Hippocampal formation (tissue), 2 donors: ENCODE measurements at regions not wholly inside any gene's neighbourhood (a gene's known extent, or its start where the extent isn't known, plus 50 kb on each side); places are given as distances from the start of the nearest gene placed in this dataset.

Experiments
- DNase-seq, 2 donors: peaks; one replicate each; lab custom pipeline; 2025; lab: John Stamatoyannopoulos, UW

DNA sequence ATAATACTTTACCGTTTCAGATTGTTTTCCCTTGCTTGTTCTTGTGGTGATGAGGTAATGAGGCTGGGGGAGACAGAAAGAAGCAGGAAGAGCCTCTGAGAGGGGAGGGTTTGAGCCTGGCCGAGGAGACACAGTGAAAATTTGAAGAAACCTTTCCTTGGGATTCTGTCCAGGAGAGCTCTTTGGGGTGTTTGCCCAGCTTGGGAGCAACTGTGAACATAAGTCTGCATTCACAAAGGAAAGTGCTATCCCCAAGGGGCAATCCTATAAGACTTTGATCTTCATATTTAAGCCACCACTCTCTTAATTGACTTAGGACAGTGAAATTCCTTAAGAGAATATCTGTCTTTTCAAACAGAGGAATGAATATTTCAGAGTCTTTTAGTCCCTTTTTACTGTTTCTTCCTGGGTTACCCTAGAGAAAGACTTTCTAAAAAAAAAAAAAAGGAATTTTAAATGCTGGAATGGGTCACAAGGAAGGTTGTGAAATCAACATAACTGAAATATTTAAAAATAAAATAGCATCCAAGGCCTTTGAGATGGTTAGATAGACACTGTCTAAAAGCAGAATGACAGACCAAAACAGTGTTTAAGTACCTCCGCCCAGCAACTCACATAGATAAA lies 52.5 kb upstream of the STAM2 start:
- DNase-seq, result no peak

DNA sequence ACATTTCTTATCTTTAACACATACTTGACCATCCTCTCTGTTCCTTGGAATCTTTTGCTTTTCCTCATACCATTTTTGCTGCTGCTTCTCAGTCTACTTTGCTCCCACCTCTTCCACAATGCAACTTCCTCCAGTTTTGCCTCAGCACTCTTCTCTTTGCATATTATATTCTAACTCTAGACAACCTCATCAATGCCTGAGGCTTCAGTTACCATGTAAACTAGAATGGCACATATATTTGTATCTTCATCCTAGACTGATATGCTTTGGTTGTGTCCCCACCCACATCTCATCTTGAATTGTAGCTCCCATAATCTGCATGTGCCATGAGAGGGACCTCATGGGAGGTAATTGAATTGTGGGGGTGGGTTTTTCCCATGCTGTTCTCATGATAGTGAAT lies 55.9 kb upstream of the STAM2 start:
- no peak for DNase-seq

DNA sequence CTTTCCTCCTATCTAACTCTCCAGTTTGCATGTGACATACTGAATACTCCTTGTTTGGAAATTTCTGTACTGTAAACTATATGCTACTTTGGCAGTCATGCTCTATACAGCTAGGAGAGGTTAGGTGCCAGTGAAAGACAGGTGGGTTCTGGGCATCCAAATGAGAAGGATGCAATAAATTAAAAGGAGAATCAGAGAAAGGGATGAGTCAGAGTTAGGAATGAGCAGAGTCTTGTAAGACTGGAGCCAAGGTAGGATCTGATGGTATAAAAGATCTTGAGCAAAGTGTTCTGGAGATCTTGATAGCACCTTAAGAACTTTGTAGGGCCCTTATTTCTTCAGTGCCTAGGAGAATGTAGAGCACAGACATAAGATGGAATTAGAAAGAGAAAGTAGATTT lies 58.7 kb upstream of the STAM2 start:
- DNase-seq, result no peak

DNA sequence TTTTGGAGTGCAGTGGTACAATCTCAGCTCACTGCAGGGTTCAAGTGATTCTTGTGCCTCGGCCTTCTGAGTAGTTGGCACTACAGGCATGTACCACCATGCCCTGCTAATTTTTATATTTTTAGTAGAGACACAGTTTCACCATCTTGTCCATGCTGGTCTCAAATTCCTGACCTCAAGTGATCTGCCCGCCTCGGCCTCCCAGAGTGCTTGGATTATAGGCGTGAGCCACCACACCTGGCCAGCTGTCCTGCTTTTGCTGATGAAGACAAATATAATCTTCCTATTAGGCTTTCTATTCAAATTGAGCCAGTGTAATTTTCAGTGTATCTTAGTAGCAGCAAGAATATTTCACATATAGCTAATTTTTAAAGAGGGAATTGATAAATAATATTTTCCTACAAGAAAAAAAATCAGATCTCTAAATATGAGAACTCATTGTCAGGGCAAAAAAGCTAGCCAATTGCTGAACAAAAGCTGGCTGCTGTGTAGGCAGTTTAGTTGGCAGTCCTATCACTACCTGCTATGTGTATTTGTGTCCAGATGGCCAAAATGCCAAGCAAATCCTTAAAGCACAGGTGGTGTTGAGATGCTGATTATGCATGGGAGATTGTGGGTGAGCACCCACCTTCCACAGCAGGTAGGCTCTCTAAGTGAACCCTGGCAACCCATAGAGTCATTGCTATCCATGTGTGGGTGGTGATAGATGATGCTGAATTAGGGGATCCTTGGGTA lies 60.8 kb upstream of the STAM2 start:
- DNase-seq, result no peak

DNA sequence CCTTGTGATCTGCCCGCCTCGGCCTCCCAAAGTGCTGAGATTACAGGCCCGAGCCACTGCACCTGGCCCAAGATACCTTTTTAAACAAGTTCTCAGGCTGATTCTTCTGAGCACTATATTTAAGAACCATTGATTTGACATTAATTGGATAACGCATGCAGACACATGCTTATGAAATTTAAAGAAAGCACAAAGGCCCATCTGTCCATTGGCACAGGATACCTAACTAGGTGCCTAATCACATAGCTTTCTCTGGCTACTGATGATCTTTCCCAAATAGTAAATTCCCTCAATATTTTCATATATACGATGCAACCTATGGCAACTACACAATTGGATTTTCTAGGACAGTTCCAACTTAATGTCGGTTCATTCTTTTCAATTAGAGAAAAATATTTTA lies 62.5 kb upstream of the STAM2 start:
- DNase-seq, result no peak

DNA sequence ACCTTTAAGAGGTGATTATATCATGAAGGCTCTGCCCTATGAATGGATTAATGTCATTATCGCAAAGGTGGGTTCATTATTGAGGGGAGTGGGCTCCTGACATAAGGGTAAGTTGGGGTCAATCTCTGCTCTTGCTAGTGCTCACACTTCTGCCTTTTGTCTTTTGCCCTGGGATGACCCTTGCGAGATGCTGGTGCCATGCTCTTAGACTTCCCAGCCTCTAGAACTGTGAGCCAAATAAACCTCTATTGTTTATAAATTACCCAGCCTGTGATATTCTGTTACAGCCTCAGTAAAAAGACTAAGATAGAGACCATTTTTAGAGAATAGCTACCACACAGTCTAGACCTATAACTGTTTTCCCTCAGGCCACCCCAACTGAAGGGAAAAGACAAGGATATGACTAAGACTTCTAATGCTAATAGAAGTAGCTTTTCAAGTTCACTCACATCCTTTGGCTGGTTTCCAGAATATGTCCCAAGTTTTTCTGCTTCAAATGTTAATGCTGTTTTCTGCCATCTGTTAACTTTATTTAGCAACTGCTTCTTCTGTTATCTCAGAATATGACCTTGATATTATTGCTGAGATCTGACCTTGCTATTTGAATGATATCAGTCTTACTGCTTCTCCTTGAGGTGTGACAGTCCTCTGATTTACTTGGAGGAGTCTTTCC lies 65.1 kb upstream of the STAM2 start:
- no peak for DNase-seq

DNA sequence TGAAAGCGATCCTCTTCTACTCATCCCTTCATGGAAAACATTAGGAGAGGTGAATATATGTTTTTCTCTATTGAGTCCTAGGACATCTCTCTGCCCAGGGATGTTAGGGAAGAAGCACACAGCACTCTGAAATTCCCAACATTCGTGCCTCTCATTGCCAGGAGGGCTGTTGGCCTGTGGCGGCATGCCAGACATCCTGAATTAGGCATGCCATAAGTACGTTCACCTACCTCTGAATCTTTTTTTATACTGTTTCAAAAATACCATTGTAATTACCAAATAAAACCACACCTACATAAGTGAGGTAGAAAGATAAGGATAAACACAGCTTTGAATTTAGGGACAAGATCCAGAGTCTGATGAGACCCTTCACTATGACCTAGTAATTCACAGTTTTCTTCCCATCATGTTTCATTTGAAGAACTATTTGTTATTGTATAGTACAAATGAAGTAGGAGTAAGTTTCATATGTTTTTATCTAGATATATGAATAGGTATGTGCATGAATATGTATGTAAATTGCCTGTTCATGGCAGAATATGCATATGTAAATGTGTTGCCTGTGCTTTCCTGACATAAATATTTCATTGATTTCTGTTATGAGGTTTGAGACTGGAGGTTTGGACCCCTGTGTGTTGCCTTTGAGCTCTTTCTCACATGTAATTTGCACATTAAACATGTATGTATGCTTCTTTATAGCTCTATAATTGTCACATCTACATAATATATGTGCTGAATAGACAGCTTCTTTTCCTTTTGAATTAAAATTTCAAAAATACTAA lies 66.6 kb upstream of the STAM2 start:
- DNase-seq, result no peak

DNA sequence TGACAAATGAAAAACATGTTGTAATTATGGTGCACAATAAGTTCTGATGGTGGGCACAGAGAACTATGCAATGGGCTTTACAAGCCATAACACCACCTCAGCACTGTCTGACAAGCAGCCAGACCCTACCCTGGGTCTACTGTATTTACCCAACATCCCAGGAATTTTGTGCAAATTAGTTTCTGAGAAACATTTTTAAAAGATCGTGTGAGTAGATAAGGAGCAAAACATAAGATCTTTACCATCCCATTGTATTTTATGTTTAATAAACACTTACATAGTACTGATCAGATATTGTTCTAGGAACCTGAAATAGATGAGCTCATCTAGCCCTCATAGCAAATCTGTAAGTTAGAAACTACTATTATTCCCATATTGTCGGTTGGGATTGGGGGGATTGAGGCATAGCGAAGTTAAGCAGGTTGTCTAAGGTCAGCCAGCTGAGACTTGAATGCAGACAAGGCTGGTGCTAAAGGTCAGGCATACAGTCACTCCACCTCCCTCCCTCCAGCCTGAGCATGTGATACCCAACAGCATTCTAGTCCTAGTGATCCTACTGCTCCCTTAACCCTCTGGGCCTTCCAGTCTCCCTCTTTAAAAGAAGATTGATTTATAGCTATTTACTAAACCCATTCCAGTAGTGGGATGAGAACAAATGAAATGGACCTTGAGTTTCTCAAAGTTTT lies 67.4 kb upstream of the STAM2 start:
- DNase-seq, result no peak

DNA sequence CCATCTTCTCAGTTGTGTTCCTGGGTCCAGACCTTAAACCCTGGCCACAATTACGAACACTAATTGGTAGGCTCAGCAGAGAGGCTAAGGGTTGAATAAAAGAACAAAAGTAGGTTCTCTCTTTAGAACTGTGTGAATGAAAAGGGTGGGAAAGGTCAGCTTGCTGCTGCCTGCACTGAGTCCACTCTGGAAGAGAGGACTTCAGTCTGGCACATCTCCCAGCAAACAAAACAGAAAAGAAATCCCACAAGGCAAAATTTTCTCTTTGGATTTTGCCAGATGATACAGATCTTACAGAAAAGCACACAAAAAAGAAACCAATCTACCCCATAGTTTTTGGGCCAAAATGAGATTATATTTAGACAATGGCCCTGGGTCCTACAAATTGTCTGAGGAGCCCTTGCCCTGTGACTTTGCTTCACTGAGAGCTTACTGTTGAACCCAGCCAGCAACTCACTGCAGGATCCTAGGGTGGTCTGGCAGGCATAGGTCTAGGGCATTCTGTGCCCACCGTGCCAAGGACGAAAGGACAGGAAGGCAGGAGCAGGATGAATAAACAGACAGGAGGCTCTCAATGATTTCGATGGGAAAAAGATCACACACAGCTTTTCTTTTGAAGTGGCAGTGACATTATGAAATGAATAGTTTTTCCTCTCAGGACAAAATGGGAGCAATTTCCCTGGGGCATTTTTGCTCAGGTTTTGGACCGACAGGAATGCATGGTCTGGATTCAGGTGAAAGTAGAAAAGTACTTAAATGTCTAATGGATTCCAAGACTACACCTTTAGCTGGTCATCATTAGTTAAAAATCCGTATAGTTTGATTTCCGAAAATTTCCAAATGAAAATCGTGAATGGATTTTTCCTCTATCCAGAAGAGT lies 68.4 kb upstream of the STAM2 start:
- peak; percentile 12 to 45 for DNase-seq

DNA sequence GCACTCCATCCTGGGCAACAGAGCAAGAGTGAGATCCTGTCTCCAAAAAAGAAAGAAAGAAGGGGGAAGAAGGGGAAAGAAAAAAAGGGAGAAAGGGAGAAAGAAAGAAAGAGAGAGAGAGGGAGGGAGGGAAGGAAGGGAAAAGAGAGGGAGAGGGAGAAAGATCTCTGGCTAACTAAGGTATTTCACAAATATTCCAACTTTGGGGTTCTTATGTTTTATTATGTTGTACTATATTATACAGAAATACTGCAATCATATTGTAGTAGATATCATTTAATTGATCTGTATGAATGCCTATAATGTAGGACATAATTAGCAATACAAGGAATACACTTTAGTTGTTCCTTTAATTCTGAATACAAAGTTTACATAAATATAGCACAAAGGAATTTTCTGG lies 70.1 kb upstream of the STAM2 start:
- DNase-seq, result no peak

DNA sequence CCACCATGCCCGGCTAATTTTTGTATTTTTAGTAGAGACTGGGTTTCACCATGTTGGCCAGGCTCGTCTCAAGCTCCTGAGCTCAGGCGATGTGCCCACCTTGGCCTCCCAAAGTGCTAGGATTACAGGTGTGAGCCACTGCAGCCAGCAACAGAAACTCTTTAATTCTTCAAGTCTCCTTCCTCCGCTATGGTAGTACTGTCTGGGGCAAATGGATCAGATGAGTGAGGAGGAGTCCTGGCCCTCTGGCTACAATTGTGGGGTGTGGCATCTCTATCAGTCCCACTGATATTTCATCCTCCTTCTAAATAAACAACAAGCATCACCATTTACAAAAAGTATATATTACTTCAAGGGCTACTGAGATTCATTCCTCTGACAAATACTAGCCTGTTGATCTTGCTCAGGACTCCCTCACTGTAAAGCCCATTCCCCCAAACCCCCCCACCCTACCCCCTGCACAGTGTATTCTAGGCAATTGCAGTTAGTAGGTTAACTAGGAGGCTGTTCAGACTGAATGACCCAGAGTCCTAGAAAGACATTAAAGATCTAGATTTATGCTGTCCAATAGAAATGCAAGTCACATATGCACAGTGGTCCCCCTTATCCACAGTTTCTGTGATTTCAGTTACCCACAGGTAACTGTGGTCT lies 71.2 kb upstream of the STAM2 start:
- DNase-seq, result no peak

DNA sequence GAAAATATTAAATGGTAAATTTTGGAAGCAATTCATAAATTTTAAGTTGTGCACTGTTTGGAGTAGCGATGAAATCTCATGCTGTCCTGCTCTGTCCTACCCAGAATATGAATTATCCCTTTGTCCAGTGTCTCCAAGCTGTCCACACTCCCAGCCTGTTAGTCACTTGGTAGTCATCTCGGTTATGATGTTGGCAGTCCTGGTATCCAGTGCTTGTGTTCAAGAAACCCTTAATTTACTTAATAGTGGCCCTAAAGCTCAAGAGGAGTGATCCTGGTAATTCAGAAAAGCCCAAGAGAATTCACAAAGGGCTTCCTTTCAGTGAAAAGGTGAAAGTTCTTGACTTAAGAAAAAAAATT lies 71.8 kb upstream of the STAM2 start:
- DNase-seq, result no peak

DNA sequence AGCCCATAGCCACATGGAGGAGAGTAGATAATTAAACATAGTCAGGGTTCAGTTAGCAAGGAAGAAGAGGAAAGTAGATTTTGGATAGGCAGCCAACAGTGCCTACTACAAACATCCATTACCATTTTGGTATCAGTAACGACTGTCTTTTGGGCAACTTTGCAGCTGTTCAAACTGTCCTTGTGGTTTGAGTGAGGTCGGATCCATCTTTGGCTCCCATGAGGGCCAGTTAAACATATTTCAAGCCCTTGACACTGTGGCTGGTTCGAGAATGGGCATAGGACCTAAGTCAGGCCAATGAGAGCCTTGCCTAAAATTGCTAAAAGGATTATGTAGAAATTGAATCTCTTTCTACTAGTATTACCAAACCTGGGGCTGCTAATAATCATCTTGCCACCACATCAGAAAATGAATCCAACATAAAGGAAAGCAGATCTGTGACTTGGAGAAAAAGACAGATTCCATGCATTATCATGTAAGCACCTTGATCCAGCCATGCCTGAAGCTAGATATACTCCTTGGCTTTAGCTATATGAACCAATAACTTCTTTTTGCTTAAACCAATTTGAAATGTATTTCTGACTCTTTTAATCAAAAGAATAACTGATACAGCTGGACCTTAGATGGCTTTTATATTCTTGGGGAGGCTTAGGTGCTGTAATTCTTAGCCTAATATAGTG lies 75.0 kb upstream of the STAM2 start:
- no peak for DNase-seq

DNA sequence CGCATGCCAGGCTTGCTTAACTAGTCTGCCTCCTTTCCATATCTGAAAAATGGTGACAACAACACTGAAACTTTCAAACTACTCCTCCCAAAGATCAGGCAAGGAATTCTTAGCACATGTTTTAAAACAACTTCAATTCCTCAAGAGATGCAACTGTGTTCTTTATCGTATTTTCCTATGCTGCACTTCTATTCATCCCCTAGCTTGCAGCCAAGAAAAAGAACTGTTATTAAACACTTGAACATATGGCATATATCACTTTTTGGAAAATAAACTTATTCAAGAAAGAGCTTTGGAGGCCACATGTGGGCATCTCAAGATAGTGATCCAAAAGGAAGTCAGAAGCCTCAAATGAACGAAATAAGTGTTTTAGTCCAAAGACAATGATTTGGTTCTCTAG lies 75.6 kb upstream of the STAM2 start:
- DNase-seq, result no peak

DNA sequence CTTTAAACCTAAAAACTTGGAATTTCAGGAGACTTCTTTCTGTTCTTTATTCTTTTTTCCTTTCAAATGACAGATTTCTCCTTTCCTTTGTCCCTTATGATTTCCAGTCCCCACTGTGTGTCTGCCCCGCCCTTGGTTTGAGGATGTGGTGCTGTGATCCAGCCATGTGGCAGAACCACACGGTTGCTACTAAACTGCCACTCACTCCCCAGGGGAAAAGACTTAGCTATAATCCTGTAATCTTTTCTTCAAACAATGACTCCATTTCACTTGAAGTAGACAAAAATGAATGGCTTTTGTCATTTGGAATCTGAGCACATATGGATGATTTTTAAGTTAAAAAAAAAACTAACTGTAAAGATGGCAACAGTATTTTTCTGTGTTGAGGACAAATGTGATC lies 76.2 kb upstream of the STAM2 start:
- no peak for DNase-seq

DNA sequence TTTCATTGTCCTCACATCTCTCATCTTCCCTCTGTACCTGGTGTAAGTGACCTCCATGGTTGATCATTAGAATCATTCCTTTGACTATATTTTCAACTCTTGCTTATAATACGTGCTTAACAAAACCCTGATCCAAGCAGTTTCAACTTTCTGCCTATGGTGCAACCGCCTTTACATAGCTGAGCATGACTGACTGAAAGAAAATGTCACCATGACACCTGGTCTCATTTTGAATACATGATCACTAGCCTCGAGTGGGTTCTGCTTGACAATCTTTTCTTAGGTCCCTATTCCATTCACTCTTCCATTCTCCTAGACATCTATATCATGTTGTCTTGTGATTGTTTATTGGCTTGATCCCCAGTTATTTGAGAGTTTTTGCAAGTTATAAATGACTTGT lies 78.9 kb upstream of the STAM2 start:
- no peak for DNase-seq

DNA sequence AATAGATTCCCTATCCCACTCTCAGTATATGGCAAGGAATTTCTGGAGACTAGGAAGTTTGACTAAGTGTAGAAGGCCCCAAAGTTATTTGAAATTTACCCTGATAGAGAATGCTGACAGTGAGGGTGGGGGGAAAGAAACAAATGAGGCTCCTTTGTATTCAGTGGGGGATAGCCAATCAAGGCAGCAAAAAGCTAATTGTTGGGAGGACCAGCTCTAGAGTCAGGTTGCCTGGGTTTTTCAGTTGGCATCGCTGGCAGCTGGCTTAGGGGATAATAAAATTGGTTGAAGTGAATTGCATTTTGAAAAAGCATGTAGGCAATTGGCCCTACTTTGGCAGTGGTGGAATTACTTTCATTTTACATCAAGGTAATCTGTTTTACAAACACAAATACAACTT lies 79.4 kb upstream of the STAM2 start:
- no peak for DNase-seq

DNA sequence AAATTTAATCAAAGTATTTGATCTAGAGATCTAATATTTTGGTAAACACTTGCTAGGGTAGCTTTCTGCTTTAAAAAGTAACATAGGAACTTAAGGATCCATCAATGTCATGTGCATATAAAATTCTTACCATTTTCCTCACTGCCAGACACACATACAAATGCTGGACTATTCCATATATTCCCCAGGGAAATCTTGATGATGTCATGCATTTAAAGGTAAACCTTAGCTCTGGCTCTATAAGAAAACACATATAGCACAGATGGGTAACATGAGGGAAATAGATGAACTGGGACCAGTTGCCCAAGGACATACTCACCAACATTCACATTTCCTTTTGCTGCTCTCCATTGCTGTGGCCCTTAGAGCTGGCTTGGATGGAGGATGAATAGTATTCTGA lies 79.1 kb upstream of the FMNL2 start:
- no peak for DNase-seq

DNA sequence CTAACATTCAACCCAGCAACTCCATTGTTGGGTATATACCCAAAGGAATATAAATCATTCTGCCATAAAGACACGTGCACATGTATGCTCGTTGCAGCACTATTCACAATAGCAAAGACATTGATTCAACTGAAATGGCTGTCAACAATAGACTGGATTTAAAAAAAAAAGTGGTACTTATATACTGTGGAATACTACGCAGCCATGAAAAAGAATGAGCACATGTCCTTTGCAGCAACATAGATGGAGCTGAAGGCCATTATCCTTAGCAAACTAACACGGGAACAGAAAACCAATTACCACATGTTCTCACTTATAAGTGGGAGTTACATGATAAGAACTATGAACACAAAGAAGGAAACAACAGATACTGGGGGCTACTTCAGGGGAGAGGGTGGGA lies 74.0 kb upstream of the FMNL2 start:
- no peak for DNase-seq

DNA sequence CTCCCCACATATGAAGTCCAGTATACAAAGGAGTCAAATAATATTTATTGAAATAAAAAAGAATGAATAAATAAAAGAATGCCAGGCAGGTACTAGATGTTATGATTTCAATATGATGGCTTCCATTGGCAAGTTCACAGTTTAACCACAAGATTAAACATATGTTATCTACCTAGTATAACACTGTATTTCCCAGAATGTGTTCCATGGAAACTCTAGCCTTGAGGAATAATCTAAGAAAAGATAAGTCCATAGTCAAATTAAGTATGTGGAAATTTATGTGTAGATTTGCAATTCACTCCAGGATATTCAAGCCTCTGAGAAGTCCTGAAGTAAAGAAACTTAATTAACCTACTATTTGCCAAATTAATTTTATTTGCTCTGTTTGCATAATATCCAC lies 71.1 kb upstream of the FMNL2 start:
- DNase-seq, result no peak
